ENCODE measurements at regions not wholly inside any gene's neighbourhood (a gene's known extent, or its start where the extent isn't known, plus 50 kb on each side); places are given as distances from the start of the nearest gene placed in this dataset.

DNA sequence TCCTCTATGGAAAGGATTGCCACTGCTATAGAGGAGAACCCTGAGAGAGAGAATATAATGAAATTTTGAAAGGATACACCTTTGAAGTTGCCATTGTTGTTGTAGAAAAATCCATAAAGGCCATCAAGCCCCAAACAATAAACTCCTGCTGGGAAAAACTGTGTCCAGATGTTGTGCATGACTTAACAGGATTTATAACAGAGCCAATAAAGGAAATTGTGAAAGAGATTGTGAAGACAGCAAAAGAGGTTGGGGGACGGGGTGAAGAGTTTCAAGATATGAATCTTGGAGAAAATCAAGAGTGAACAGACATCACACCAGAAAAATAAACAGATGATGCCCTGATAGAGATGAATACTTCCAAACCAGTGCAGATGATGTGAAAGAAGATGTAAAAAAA is 396.4 kb downstream of the BCKDHB start:
- no peak for TF ChIP-seq GATA2 (IDR thresholded peaks at IDR 0.05; ENCODE audit: low read depth, low read length)
- no peak for TF ChIP-seq GATA3 (IDR thresholded peaks at IDR 0.05; ENCODE audit: low read depth, low read length)
